Activated CD4-positive, alpha-beta memory T cell treated with anti-CD3 and anti-CD28 coated beads for 36 hours (primary cell): ENCODE measurements at regions not wholly inside any gene's neighbourhood (a gene's known extent, or its start where the extent isn't known, plus 50 kb on each side); places are given as distances from the start of the nearest gene placed in this dataset.

Experiments
- CTCF ChIA-PET: fragments of 350-600 bp; sonication (Branson Sonifier 250); formaldehyde crosslinking; loops from one replicate; lab custom pipeline; 2021; ENCODE audit warnings: antibody characterized with exemption, inconsistent platforms; lab: Charles Lee
- POLR2A ChIA-PET: fragments of 350-600 bp; sonication (Branson Sonifier 250); formaldehyde crosslinking; loops from one replicate; lab custom pipeline; 2021; ENCODE audit warnings: antibody characterized with exemption; lab: Charles Lee
- DNase-seq: peaks from one replicate; pipeline ENCODE4 v3.0.0-alpha.2; 2020
- H3K27ac Mint-ChIP-seq: one replicate; pipeline ENCODE4 v1.8.0; 2021; ENCODE audit warnings: mixed read lengths
- H3K27me3 Mint-ChIP-seq: one replicate; pipeline ENCODE4 v1.8.0; 2021; ENCODE audit warnings: mixed read lengths
- H3K36me3 Mint-ChIP-seq: one replicate; pipeline ENCODE4 v1.8.0; 2021; ENCODE audit warnings: mixed read lengths
- H3K4me1 Mint-ChIP-seq: one replicate; pipeline ENCODE4 v1.8.0; 2021; ENCODE audit warnings: low read depth, mixed read lengths
- H3K4me3 Mint-ChIP-seq: one replicate; pipeline ENCODE4 v1.8.0; 2021; ENCODE audit warnings: mild to moderate bottlenecking, mixed read lengths
- H3K9me3 Mint-ChIP-seq: one replicate; pipeline ENCODE4 v1.8.0; 2021; ENCODE audit warnings: mixed read lengths
- intact Hi-C: fragments of 100-400 bp; cut with micrococcal nuclease; formaldehyde crosslinking; loops from one replicate; pipeline ENCODE4 v1.15.1; 2023

- Mint-ChIP-seq H3K4me3 (no peak overlapping the region), H3K27me3 (no peaks in the 10 kb centered on the region)
- CTCF ChIA-PET, result no interaction called here
Measured at GRCh38 chr1:103948526-103948925, 198.8 kb downstream of the AMY1C start.

GRCh38 chr1:103949779-103950178 is 200.1 kb downstream of the AMY1C start:
- DNase-seq, result no peak
- no peaks in the 10 kb centered on the region for H3K4me1 Mint-ChIP-seq
- H3K27ac Mint-ChIP-seq, result no peak overlapping the region
- POLR2A ChIA-PET, result no interaction called here
- no peak overlapping the region for H3K4me3 Mint-ChIP-seq
- intact Hi-C loops, result no loop called here
- CTCF ChIA-PET, result no interaction called here
- H3K27me3 Mint-ChIP-seq, result no peaks in the 10 kb centered on the region
- peaks cover 2% of the 10 kb centered on the region for H3K9me3 Mint-ChIP-seq
- no peaks in the 10 kb centered on the region for H3K36me3 Mint-ChIP-seq

More at GRCh38 chr1:103948526-103948925, 198.8 kb downstream of the AMY1C start:
- no peak for DNase-seq
- intact Hi-C loops, result no loop called here
- no peaks in the 10 kb centered on the region for H3K4me1 Mint-ChIP-seq
- no peak overlapping the region for H3K27ac Mint-ChIP-seq
- POLR2A ChIA-PET, result no interaction called here
- peaks cover 2% of the 10 kb centered on the region for H3K9me3 Mint-ChIP-seq
- H3K36me3 Mint-ChIP-seq, result no peaks in the 10 kb centered on the region

DNA sequence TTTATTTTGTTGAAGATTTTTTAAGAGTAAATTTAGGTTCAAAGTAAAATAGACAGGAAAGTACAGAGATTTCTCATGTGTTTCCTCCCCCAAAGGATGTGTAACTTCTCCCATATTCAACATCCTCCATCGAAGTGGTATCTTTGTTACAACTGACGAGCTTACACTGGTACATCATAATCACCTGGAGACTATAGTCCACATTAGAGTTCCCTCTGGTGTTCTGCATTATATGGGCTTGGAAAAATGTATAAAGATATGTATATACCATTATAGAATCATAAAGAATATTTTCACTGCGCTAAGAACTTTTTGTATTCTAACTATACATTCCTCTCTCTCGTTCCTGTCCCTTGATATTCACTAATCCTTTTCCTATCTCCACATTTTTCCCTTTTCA is 203.7 kb downstream of the AMY1C start:
- intact Hi-C loops, result no loop called here
- H3K4me3 Mint-ChIP-seq, result no peak overlapping the region
- ChIA-PET CTCF (no interaction called here), POLR2A (no interaction called here)
- no peaks in the 10 kb centered on the region for H3K36me3 Mint-ChIP-seq
- DNase-seq, result no peak
- H3K4me1 Mint-ChIP-seq, result no peaks in the 10 kb centered on the region
- no peak overlapping the region for H3K27ac Mint-ChIP-seq
- peaks cover 5% of the 10 kb centered on the region for H3K9me3 Mint-ChIP-seq
- H3K27me3 Mint-ChIP-seq, result no peaks in the 10 kb centered on the region

- no peak overlapping the region for H3K4me3 Mint-ChIP-seq
- no peaks in the 10 kb centered on the region for H3K4me1 Mint-ChIP-seq
- H3K27me3 Mint-ChIP-seq, result no peaks in the 10 kb centered on the region
- H3K36me3 Mint-ChIP-seq, result no peaks in the 10 kb centered on the region
- ChIA-PET CTCF (no interaction called here), POLR2A (no interaction called here)
- intact Hi-C loops, result no loop called here
- no peak overlapping the region for H3K27ac Mint-ChIP-seq
- DNase-seq, result no peak
- peaks cover 17% of the 10 kb centered on the region for H3K9me3 Mint-ChIP-seq
Measured at GRCh38 chr1:103958699-103959098, 209.0 kb downstream of the AMY1C start.

- Mint-ChIP-seq H3K27ac (no peak overlapping the region), H3K4me1 (no peaks in the 10 kb centered on the region), H3K27me3 (no peaks in the 10 kb centered on the region), H3K36me3 (no peaks in the 10 kb centered on the region), H3K4me3 (no peak overlapping the region), H3K9me3 (peaks cover 17% of the 10 kb centered on the region)
- ChIA-PET POLR2A (no interaction called here), CTCF (no interaction called here)
- intact Hi-C loops, result no loop called here
- DNase-seq, result no peak
Measured at GRCh38 chr1:103959565-103959964, 209.9 kb downstream of the AMY1C start.

DNA sequence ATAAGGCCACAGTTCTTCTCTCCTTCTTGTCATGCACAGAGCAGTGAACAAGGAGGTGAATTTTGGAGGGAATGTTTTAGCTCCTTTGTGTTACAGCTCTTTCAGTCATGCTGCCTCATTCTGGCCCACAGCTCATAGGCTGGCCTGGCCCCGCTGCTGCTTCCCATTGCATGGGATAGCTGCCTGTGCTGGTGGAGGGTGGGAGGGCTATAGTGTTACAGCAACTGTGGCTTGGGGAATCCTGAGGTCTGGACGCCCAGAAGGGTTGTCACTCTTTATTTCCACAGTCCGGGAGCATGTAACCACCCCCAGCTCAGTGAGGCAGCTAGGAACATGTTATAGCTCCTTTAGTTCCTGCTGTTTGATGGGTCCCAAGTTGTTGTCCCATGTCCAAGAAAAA is 210.3 kb downstream of the AMY1C start:
- intact Hi-C loops, result no loop called here
- Mint-ChIP-seq H3K9me3 (peaks cover 17% of the 10 kb centered on the region), H3K27ac (no peak overlapping the region)

DNA sequence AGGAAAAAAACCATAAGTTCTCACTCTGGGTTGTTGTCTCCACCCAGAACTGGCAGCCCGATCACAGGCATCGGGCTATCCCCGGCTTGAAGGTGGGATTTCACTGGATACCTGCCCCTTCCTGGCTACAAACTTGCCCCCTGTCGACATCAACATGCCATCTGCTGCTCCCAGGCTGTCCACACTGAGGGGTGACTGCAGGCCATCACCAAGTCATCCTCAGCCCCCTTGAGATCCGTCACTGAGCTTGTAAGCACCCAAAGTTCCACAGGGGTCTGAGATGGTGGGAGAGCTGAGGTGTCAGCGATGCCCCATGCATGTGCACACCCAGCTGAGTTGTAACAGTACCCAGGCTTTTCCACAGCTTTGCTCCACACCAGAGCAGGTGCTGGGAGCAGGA is 211.0 kb downstream of the AMY1C start:
- H3K27ac Mint-ChIP-seq, result no peak overlapping the region
- CTCF ChIA-PET, result no interaction called here
- no peaks in the 10 kb centered on the region for H3K4me1 Mint-ChIP-seq
- POLR2A ChIA-PET, result no interaction called here
- DNase-seq, result no peak
- H3K4me3 Mint-ChIP-seq, result no peak overlapping the region
- H3K27me3 Mint-ChIP-seq, result no peaks in the 10 kb centered on the region
- intact Hi-C loops, result no loop called here
- H3K36me3 Mint-ChIP-seq, result no peaks in the 10 kb centered on the region
- H3K9me3 Mint-ChIP-seq, result peaks cover 21% of the 10 kb centered on the region

More for the DNA sequence above, 210.3 kb downstream of the AMY1C start:
- Mint-ChIP-seq H3K4me1 (no peaks in the 10 kb centered on the region), H3K4me3 (no peak overlapping the region), H3K36me3 (no peaks in the 10 kb centered on the region), H3K27me3 (no peaks in the 10 kb centered on the region)
- DNase-seq, result no peak
- CTCF ChIA-PET, result no interaction called here
- POLR2A ChIA-PET, result no interaction called here

DNA sequence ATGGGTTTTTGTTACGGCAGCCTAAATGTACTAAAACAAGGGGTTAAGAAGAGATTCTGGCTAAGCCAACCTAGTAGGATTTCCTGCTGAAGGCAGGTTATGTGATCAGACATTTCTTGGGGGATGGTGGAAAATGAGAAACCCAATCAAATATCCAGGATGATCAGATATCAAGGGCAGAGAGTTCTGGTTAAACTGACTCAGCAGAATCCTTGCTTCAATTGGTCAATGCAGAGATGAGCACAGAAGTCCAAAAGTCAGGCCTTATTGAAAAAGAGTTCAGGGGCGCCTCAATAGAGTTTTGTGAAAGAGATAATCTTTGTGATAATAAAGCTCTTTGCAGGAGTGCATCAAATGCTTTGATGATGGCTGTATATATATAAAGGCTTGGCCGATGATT is 237.1 kb downstream of the AMY1C start:
- ChIA-PET POLR2A (no interaction called here), CTCF (no interaction called here)
- DNase-seq, result no peak
- Mint-ChIP-seq H3K4me3 (no peak overlapping the region), H3K27ac (no peak overlapping the region), H3K36me3 (no peaks in the 10 kb centered on the region), H3K9me3 (peaks cover 21% of the 10 kb centered on the region), H3K4me1 (no peaks in the 10 kb centered on the region), H3K27me3 (no peaks in the 10 kb centered on the region)
- intact Hi-C loops, result no loop called here

DNA sequence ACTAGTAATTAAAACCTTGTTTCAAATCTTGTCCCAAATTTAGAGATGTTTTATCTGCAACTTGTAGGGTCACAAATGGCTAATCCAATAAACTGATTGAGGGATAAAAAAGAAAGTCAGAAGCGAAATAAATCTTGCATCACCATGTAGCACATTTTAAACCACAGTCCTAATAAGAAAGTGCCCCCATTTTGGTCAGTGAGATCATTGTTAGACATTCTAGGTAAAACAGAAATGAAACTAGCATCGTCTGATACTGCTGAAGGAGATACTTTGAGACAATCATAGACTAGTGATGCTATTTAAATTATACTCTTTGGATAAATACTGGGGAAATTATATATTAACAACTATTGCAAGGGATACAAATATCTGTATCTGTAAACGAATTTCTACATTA is 247.9 kb downstream of the AMY1C start:
- H3K9me3 Mint-ChIP-seq, result peaks cover 22% of the 10 kb centered on the region
- ChIA-PET POLR2A (no interaction called here), CTCF (no interaction called here)
- no peaks in the 10 kb centered on the region for H3K4me1 Mint-ChIP-seq
- no peak for DNase-seq
- H3K27ac Mint-ChIP-seq, result no peak overlapping the region
- no peaks in the 10 kb centered on the region for H3K27me3 Mint-ChIP-seq
- intact Hi-C loops, result no loop called here
- no peaks in the 10 kb centered on the region for H3K36me3 Mint-ChIP-seq
- no peak overlapping the region for H3K4me3 Mint-ChIP-seq

DNA sequence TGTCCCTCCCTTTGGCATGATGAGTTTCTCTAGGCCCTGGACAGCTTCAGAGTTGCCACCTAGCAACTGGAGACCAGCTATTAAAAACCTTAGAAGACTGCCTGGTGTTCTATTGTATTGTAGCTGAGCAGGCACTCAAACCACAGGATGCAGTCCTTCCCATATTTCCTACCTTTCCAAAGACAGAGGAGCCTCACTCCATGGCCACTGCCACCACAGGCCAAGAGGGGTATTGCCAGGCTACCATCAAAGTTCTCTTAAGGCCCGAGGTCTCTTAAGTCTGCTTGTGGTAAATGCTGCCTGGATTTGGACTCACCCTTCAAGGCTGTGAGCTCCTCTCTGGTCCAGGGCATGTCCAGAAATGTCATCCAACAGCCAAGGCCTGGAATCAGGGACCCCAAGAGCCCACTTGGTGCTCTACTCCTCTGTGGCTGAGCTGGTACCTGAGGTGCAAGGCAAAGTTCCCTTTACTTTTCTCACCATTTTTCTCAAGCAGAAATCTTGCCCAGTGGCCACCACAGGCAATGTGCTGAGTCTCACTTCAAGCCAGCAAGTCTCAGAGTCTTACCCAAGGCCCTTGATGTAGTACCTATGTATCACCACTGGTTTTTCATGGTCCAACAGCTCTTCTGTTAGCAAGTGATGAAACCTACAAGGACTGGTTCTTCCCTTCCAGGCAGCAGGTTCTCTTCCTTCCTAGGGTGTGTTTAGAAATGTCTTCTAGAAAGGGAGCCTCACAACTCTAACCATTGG is 269.4 kb downstream of the AMY1C start:
- ChIA-PET POLR2A (no interaction called here), CTCF (no interaction called here)
- Mint-ChIP-seq H3K4me3 (no peak overlapping the region), H3K9me3 (peaks cover 23% of the 10 kb centered on the region), H3K27ac (no peak overlapping the region), H3K36me3 (no peaks in the 10 kb centered on the region), H3K4me1 (no peaks in the 10 kb centered on the region), H3K27me3 (no peaks in the 10 kb centered on the region)
- intact Hi-C loops, result no loop called here
- DNase-seq, result no peak

GRCh38 chr1:104019675-104020049 is 270.0 kb downstream of the AMY1C start:
- Mint-ChIP-seq H3K9me3 (peaks cover 25% of the 10 kb centered on the region), H3K27me3 (no peaks in the 10 kb centered on the region), H3K27ac (no peak overlapping the region), H3K4me1 (no peaks in the 10 kb centered on the region), H3K4me3 (no peak overlapping the region), H3K36me3 (no peaks in the 10 kb centered on the region)
- POLR2A ChIA-PET, result no interaction called here
- no peak for DNase-seq
- CTCF ChIA-PET, result no interaction called here
- intact Hi-C loops, result no loop called here

DNA sequence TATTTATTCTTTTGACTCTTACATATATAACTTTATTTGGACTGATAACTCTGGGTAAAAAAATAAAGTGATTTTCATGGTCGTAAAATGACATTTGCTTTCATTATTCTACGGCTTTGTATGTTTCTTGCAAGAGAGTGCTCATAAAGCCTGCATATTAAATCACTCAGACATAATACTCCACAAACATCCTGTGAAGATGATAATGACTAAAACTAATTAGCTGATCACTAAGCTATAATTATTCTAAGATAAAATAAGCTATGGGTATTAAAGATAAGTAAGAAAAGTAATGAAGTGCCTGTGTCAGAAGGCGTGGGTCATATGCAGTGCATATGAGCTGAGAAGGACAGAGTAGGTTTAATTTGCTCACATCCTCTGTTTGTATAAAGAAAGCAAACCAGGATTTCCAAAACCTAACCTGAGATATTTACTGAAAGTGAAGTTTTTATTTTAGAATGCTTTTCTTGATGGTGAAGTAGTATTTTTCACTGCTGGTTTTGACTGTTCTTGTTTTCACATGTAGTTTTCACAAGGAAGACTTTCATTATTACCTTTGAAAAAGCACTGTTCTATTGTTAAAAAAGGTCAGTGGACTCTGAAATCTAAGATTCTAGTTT is 278.8 kb downstream of the AMY1C start:
- H3K9me3 Mint-ChIP-seq, result peaks cover 10% of the 10 kb centered on the region
- CTCF ChIA-PET, result no interaction called here
- DNase-seq, result no peak
- H3K27me3 Mint-ChIP-seq, result no peaks in the 10 kb centered on the region
- POLR2A ChIA-PET, result no interaction called here
- H3K4me3 Mint-ChIP-seq, result no peak overlapping the region
- no peak overlapping the region for H3K27ac Mint-ChIP-seq
- intact Hi-C loops, result no loop called here
- no peaks in the 10 kb centered on the region for H3K4me1 Mint-ChIP-seq
- no peaks in the 10 kb centered on the region for H3K36me3 Mint-ChIP-seq

DNA sequence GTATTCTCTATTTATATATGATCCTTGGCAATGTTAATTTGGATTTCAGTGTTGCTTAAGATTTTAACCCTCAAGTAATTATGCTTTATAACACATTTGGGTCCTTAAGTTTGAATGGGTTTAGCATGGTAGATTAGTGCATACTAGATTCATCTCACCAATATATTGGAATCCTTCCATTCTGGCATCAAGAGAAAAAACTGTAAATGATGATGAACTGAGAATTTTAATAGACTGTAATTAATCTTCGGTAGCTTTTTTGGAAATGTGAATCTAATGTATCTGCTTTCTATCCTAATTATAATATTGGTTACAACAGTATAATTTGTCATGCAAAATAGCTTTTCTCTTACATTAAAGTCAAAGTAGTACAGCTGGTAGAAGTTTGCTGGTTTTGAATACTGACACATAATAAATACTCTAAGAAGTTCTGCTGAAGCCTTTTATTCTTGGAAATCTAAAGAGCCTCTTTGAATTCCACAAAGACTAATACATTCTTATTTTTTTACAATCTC is 279.8 kb downstream of the AMY1C start:
- POLR2A ChIA-PET, result no interaction called here
- H3K36me3 Mint-ChIP-seq, result no peaks in the 10 kb centered on the region

More for the DNA sequence above, 279.8 kb downstream of the AMY1C start:
- no peak for DNase-seq
- Mint-ChIP-seq H3K4me1 (no peaks in the 10 kb centered on the region), H3K27me3 (no peaks in the 10 kb centered on the region), H3K27ac (no peak overlapping the region), H3K4me3 (no peak overlapping the region), H3K9me3 (peaks cover 9% of the 10 kb centered on the region)
- intact Hi-C loops, result no loop called here
- CTCF ChIA-PET, result no interaction called here
